ENCODE measurements at regions not wholly inside any gene's neighbourhood (a gene's known extent, or its start where the extent isn't known, plus 50 kb on each side); places are given as distances from the start of the nearest gene placed in this dataset.
A peak's percentile ranks its signal among the peaks of the same experiment; 100 is the strongest.

DNA sequence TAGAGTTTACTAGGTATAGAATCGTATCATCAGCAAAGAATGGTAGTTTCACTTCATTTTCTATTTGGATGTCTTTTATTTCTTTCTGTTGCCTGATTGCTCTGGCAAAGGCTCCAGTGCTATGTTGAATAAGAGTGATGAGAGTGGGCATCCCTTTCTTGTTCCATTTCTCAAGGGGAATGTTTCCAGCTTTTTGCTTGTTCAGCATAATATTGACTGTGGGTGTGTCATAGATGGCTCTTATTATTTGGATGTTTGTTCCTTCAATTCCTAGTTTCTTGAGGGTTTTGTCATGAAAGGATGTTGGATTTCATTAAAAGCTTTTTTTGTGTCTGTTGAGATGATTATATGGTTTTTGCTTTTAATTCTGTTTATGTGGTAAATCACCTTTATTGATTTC is 1114.5 kb downstream of the RAPGEF2 start:
- no peak for DNase-seq (ENCODE audit: low spot score)
- intact Hi-C loops (cut with DNase I) = no loop called here

DNA sequence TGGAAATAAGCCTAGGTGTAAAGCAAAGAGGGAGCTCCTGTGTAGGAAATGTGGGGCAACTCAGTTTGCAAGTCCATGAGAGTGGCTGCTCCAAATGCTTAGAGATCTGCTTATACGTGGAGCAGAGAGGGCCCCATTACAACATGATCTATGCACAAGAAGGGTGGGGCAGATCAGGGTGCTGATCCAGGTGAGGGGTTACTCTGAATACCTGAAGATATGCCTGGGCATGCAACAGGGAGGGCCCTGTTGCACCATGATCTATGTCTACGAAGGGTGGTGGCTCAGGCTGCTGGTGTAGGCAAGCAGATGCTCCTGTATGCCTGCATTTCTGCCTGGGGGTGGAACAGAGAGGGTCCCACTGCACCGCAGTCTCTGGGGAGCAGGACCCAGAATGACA is 1121.2 kb downstream of the RAPGEF2 start:
- intact Hi-C loops (cut with DNase I) = no loop called here

DNA sequence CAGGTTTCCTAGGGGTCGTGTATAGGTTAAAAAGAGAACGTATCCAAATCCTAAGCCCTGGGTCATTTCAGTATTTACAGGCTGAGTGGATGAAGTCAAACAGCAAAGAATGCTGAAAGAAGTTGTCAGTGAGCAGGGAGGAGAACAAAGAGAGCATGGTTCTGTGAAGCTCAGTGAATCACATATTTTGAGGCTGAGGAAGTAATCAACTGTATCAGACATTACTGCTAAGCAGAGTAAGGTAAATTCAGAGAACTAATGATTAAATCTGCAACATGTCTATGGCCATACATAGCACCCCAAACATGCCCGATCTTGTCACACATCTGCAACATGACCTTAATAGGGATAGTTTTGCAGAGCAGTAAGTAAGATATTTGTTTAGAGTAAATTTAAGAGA is 1130.3 kb downstream of the RAPGEF2 start:
- no peak for DNase-seq (ENCODE audit: low spot score)
- intact Hi-C loops (cut with DNase I) = no loop called here

More for the DNA sequence above, 1121.2 kb downstream of the RAPGEF2 start:
- DNase-seq (ENCODE audit: low spot score) = peak; percentile 43

DNA sequence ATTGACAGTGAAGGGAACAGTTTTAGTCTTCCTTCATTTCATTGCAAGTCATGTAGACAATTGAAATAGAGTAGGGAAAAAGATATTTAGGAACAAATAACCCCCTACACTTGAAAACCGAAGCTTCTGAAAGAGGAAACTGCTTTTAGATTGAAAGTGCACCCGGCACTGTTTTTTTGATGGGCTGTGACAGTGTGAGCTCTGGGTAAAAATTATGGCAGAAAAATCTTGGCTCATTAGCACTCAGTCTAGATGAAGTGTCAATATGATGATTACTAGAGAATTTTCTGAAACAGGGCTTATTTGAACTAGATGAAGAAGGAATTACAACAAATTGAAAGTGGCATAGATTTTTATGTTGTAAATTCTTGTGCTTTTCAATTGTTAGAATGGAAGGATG is 1132.4 kb downstream of the RAPGEF2 start:
- DNase-seq (ENCODE audit: low spot score) = no peak
- intact Hi-C loops (cut with DNase I) = no loop called here

DNA sequence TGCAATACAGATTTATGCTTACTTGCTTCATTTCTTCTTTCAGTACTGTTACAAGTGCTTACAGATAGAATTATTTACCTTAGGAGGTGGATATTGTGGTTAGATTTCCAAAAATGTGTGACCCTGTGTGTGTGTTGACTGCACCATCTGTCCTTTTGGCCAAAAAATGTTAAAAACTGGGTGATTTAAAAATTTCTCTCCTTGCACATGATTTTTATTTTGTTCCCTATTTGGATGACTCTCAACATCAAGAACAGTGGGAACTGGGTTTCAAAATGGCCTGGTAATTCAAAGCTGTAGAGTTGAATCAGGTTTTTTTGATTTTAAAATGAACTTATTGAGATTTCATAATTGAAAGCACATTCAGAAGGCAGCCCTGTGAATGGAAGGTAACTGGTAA is 1132.9 kb downstream of the RAPGEF2 start:
- intact Hi-C loops (cut with DNase I) = no loop called here
- DNase-seq (ENCODE audit: low spot score) = no peak

DNA sequence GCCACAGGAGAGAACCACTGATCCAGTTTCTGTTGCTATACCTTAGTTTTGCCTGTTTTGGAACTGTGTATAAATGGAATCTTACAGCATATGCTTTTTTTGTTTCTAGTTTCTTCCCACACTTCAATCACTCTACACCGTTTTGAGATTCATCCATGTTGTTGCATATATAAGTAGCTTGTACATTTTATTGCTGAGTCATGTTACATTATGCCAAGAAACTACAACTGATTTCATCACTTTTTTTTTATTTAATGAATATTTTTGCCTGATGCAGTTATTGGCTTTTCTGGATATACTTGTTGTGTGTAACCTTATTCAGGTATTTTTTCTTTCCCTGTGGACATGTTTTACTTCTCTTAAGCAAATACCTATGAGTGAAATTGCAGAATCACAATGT is 1135.9 kb downstream of the RAPGEF2 start:
- DNase-seq (ENCODE audit: low spot score) = no peak
- intact Hi-C loops (cut with DNase I) = no loop called here

DNA sequence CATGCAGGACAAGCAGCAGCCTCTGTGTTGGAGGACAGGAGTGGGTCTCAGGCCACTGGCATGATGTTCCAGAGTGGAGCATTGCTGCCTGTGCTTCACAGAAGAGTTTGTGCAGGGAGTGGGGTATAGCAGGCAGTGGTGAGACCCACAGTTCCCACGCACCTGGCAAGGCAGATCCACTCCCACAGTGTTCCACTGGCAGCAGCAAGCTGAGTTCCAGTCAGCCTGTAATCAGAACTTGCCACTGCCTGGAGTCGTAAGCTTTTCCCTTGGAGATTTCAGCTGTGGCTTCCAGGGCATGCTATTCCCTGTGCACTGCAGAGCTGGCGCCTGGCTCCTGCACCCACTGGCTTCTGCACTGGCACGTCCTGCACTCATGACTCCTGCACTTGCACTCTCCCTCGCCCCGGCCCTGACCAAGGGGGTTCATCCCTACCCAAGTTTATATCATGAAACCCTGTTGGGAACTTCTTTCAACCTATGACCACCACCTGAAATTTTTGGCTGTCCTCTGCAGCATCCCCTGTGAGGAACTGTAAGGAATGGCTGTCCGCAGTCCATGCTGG is 1144.3 kb downstream of the RAPGEF2 start:
- DNase-seq (ENCODE audit: low spot score) = no peak
- intact Hi-C loops (cut with DNase I) = no loop called here

DNA sequence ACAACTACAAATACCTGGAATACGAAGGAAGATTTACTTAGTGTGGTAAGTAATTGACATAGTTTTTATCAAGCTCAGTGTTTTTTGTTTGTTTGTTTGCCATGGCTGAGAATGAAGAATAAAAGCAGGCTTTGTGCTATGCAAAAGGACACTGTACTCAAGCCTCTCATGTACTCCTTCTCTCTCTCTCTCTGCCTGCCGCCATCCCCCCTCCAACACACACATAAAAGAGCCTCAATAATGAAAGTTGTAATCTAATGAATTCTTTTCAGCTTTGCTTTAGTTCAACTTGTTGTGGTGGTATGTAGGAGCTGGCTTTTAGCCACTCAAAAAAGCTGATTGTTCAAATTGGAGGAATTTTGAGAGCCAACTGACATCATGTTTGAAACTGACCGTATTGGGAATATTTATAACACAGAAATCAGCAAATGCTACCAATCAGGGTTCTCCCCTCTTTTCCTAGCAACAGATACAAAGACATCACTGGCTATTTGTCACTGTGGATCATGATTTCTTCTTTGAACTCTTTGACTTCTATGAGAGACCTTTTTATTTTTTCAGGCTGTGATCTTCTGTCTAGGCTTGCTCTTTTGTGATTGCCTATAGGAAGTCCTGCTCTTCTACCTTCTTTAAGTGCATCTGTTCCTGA is 1148.8 kb downstream of the RAPGEF2 start:
- DNase-seq (ENCODE audit: low spot score) = no peak
- intact Hi-C loops (cut with DNase I) = no loop called here

DNA sequence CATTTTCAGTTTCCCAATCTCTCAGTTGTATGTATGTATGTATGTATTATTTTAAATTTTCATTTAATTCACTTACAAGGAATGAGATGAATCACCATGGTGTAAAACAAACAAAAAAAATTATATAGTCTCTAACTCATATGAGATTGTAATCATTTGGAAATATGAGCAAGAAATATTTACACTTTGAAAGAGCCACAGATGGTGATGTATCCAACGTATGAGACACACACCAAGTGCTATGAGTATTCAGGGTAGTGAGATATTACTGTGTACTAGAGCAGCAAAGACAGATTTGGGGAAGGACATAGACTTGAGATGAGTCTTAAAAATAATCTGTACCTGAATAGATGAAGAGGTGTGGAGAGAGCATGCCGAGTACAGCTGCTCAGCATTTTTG is 1154.4 kb downstream of the RAPGEF2 start:
- intact Hi-C loops (cut with DNase I) = no loop called here
- DNase-seq (ENCODE audit: low spot score) = no peak

DNA sequence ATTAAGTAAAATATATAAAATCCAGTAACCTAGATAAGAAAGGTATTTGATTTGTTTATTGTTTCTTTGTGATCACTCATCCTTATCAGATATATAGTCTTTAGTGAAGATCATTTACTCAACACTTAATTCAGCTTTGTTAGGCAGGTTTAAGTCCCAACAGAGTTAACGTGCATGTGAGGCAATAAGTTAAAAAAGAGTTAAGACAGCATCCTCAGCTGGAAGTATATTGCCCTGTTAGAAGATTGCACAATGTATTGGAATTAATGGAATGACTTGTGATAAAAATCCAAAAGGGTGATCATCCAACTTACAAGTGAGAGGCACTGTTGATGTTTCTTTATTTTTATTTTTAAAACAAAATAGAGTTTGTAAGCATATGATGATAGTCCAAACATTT is 1162.1 kb downstream of the RAPGEF2 start:
- intact Hi-C loops (cut with DNase I) = no loop called here
- no peak for DNase-seq (ENCODE audit: low spot score)

DNA sequence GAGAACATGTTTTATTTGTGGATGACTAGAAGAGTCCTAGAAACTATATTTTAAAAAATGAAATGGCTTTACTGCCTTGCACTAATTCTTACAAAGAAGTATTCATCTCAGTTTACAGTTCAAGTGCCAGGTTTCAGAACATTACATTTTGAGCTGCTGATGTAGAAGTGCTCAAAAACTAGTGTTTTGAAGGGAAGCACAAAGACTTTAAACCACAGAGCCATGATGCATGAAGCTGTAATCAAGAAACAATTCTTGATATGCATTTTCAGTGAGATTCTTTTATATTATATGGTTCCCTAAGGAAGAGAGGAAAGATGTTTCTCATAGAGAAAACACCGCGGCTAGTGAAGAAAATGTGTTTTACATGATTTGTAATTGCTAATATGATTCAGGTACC is 1163.0 kb downstream of the RAPGEF2 start:
- intact Hi-C loops (cut with DNase I) = no loop called here
- no peak for DNase-seq (ENCODE audit: low spot score)

DNA sequence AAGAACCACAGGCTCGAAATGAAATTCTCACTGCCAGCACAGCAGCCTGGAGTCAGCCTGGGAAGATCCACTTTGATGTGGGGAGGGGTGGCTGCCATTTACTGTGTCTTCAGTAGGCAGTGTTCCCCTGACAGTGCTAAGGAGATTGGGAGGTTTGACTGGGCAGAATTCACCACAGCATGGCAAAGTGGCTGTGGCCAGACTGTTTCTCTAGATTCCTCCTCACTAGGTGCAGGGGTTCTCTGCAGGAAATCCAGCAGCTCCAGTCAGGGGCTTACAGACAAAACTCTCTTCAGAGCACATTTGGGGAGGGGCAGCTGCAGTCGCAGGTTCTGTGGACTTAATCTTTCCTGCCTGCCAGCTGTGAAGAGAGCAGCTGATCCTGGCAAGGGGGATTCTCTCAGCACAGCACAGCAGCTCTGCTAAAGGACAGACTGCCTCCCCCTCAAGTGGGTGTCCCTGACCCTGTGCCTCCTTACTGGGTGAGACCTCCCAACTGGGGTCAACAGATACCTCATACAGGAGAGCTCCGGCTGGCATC is 1174.0 kb downstream of the RAPGEF2 start:
- intact Hi-C loops (cut with DNase I) = no loop called here
- DNase-seq (ENCODE audit: low spot score) = no peak

DNA sequence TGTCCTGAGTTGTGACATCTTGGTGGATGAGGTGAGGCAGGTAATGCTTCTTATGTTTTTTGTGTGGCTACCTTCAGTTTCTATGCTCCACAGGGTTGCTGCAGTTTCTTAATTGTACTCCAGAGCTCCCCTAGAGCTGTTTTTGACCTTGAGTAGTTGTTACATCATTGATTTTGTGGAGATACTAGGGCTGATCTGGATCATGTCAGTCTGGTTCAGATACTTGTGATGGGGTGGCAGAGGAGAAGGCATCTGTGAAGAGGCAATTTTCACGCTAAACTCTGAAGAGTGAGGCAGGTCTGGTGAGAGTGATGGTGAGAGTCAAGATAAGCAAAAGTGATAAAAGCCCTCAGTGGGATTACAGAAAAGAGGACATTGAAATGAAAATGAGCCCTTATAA is 1180.2 kb downstream of the RAPGEF2 start:
- intact Hi-C loops (cut with DNase I) = no loop called here
- no peak for DNase-seq (ENCODE audit: low spot score)

DNA sequence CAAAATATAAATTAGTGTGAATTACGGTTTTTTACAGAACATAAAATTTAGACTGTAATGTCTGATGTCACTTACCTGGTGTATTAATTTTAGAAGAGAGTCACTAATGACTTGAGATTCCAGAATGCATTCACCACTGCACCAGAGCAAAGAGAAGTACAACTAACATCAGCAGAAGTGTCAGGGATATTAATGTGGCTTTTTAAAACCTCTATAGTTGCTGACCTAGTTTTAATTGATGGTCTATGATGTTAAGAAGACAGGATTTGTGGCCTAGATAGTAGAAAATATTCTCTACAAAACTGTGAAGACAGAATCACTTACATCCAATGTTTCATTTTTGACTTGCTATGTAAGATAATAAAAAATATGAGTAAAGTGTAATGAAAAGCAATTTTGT is 1181.6 kb downstream of the RAPGEF2 start:
- DNase-seq (ENCODE audit: low spot score) = no peak
- intact Hi-C loops (cut with DNase I) = no loop called here

DNA sequence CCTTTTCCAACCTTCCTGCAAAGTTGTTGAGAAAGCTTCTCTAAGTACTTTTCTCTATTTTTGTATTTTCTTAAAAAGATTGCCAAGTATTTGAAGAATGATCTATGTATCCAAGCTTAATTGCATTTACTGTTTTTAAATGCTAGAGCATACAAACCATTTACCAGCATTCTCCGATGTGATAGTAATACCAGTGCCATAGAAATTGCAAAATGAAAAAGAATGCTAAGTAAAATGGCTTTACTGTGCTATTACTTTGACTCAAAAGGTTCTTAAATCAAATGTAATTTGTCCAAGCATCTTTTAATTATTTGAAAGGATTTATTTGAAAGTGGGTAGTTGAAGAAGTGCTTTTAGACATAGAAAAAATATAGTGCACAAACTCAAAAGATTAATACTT is 1183.2 kb downstream of the RAPGEF2 start:
- no peak for DNase-seq (ENCODE audit: low spot score)
- intact Hi-C loops (cut with DNase I) = no loop called here

DNA sequence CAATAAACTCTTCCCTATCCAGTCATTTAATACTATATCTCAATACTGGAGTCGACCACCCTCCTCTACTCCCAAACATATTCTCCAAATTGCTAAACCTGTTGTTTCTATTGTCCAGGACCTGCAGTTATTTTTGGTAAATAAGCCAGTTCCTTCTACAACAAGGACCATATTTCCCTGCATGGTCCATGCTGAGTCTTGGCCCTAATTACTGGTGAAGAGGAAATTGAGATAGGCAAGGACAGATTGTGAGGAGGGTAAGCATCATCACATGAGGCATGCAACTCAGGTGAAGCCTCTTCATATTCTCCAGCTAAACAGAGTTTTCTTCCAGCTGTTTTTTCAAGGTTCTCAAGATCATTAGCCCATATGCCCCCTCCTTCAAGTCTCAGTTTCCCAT is 1193.6 kb downstream of the RAPGEF2 start:
- DNase-seq (ENCODE audit: low spot score) = no peak
- intact Hi-C loops (cut with DNase I) = no loop called here

DNA sequence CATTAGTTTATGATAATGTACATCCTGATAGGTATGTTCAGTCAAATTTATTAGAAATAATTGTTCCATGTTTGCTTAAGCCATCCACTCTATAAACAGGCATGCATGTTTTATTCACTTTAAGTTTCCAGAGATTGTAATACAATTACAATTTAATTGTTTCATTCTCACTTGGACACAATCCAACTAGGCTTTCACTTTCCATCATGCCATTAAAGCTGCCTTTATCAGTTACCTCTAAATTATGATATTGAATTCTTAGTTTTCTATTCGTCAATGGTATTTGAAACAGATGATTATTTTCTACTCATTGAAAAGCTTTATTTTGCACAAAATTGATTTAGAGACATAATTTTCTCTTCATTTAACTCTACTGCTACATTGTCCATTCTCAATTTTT is 1196.3 kb downstream of the RAPGEF2 start:
- DNase-seq (ENCODE audit: low spot score) = no peak
- intact Hi-C loops (cut with DNase I) = no loop called here

DNA sequence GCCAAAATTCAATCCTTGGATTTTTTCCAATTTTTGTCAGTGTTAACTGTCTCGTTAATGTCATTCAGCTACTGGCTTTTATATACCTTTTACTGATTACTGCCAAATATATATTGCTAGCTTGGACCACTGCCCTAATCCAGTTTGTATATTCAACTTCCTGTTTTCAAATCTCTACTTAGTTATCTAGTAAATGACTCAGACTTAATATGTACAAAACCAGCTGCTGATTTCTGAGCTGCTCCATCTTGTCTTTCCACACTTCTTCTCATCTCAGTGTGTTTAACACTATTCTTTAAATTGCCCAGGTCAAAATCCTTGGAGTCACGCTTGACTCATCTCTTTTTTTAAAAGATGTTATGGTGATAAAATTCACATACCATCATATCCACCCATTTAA is 1196.7 kb downstream of the RAPGEF2 start:
- no peak for DNase-seq (ENCODE audit: low spot score)
- intact Hi-C loops (cut with DNase I) = no loop called here

DNA sequence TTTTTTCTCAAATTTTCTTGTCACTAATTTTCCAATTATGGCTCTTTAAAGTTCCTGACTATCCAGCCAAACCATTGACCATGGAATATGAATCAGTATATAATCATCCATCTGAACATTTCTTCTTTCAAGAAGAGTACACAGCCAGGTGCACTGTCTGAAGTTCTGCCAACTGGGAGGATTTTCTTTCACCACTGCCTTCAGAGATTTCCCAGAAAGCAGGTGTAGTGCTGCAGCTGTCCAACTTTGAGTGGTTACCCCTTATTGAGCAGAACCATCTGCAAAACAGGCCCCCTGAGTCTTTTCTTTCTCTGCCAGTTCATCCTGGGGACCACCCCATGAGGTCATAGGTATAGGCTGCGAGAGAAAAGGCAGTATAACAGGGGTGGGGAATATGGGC is 1213.2 kb downstream of the RAPGEF2 start:
- intact Hi-C loops (cut with DNase I) = no loop called here

DNA sequence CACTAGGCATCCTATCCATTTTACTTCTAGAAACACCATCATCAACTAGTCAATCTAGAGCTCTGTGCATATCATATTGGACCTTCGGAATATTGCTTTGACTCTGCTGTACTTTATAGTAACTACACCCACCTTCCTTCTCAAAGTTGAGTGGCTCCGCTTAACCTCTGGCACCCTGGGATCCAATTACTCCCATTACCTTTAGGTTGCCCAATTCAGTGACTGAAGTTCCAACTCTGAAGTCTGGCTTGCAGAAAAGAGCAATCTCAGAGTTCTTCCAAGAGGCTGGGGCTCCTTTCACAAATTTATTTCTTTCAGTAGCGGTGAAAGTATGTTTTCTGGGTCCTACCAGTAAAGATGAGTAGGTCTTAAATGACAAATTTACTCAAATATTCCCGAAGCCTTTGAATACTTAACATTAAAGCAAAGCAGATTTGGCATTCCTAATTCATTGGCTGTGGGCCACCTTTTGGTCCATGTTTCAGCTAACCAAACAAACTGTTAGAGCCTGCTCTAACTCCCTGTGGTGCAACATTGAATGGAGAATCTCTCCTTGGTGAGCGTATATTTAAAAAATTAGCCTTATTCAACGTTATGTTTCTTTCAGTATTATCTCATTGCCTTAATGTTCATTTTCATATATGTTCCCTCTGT is 1215.8 kb downstream of the RAPGEF2 start:
- intact Hi-C loops (cut with DNase I) = no loop called here
- DNase-seq (ENCODE audit: low spot score) = no peak

More for the DNA sequence above, 1213.2 kb downstream of the RAPGEF2 start:
- DNase-seq (ENCODE audit: low spot score) = no peak

All from posterior vena cava (tissue), 2 donors.